Fibroblast of upper back skin (primary cell): ENCODE measurements at regions not wholly inside any gene's neighbourhood (a gene's known extent, or its start where the extent isn't known, plus 50 kb on each side); places are given as distances from the start of the nearest gene placed in this dataset.
A peak's percentile ranks its signal among the peaks of the same experiment; 100 is the strongest.
"Not testable (repeated sequence)": the region's sequence is repeated elsewhere in the genome, so short reads cannot be mapped to it uniquely, and the experiment has no call there.

Experiments
- DNase-seq: peaks from one replicate; pipeline ENCODE4 v3.0.0-alpha.2; 2013

DNA sequence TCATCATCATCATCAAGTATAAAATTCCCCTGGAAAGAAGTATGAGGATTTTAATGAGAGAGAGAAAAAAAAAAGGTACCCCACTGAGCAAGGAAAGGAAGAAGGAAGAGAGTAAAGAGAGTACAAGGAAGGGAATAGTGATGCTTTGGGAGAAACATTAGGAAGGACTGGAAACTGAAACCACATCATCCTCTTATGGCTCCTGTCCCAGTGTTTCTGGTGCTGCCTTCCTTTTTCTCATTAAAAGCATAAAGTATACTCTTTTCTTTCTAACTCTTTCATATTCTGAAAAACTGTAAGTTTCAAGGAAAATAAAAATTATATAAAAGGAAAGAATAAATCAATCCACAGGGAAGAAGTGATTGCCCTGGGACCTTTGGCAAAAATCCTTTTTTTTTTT is 616.4 kb upstream of the CBLB start:
- DNase-seq, result peak; percentile 17

DNA sequence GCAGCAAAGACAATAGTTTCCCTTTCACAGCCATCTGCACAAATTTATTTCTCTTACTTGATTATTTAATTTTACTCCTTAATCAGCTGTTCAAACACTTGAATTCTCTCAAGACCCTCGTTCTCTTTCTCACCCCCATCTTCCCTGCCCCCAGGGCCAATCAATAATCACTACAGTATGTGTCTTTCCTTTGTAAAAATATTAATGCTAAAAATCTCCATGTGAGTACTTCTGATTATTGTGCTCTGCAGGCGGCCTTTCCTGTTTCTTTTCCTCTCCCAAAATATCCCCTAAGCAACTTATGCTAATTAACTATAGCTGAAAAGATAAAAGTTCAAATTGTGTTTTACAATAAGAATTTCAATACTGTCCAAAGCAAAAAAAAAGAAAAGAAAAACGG is 617.0 kb upstream of the CBLB start:
- DNase-seq, result no peak

DNA sequence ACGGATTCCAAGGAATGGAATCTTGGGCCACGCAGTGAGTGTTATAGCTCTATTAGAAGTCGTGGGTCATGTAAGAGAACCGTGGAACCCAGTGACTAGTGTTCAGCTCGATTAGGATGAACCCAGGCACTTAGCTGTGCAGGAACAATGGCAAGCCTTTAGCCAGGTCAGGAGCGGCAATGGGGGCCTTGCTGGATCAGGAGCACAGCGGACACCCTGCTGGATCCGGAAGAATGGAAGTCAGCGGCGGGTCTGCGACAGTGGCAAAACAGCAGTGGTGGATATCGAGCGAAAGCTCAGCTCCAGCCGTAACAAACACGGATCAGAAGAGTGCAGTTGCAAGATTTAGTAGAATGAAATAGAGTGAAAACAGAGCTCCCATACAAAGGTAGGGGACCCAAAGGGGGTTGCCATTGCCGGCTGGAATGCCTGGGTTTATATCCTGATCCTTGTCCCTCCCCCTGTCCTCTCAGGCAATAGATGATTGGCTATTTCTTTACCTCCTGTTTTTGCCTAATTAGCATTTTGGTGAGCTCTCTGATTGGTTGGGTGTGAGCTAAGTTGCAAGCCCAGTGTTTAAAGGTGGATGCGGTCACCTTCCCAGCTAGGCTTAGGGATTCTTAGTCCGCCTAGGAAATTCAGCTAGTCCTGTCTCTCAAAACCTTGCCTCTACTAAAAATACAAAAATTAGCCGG is 618.3 kb upstream of the CBLB start:
- not testable (repeated sequence) for DNase-seq

DNA sequence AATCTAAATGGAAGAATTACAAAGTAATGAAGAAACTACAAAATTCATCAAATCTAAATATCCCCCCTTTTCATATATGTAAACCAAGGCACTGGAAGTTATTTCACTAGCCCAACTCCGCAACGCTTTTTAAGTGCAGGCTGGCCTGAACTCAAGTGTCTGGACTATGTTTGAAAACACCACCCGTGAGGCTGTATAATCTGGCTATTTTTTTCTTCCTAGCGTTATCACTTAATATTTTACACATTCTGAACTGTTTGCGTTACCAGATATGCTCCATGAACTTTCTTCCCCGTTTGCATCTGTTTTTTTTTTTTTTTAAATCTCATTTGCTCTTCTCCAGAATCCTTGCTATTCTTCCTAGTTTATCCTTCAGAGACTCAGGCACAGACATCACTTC is 619.5 kb upstream of the CBLB start:
- no peak for DNase-seq

DNA sequence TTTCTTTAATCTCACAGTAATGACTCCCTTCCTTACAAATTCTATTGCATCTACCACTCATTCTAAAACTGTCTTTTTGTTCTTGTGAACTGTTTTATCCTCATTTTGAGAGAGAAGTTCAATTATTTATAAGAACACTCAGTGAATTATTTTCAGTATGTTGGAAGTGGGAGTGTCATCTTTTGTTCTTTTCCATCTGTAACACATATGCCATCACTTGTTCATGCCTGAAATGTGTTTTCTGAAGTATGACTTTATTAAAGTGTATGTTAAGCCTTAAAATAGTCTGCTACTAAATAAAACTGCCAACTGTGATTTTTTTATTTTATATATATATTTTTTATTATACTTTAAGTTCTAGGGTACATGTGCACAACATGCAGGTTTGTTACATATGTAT is 623.0 kb upstream of the CBLB start:
- no peak for DNase-seq

DNA sequence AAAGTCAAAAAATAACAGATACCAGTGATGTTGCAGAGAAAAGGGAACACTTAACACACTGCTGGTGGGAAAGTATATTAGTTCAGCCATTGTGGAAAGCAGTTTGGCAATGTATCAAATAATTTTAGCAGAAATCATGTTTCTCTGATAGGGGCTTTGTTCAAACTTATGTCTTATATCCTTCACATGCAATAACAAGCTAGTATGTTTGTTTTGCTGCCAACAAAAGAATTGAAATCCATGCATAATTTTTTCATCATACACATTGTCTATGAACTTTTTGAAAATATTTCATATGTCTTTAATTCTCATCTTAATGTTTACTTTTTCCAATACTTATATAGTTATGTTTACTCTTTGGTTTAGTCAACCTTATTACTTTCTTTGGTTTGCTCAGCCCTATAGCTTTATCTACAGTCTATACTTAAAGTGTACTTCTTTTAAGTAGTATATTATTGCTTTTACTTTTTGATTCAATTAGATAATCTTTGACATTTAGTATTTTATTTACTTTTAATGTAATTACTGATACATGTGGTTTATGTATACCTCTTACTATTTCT is 639.6 kb upstream of the CBLB start:
- DNase-seq, result no peak

DNA sequence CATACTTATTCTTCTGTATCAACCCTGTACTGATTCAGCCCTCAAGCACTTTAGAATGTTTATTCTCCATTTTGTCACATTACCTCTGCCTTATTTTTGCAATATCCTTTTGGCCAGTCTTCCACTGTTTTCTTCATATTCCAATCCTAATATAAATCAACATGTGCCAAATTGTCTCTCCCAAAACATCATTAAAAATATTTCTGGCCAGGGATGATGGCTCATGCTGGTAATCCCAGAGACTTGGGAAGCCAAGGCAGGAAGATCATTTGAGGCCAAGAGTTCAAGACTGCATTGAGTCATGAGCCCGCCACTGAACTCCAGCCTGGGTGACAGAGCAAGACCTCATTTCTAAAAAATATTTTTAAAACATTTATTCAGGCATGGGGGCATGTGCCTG is 641.4 kb upstream of the CBLB start:
- peak; percentile 60 for DNase-seq

DNA sequence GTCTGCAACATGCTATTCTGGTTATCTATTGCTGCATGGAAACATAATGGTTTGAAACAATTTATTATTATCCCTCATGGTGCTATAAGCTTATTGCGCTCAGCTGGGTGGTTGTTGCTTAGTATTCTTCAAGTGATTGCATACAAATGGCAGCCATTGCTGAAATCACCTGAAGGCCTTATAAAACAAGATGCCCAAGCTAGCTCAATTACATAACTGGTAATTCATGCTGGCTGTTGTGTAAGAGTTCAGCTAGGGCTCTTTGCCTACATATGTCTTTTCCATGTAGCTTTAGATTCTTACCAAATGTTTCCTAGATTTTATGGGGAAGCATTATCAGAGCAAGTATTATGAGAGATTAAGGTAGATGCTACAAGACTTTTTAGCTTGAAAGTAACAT is 644.0 kb upstream of the CBLB start:
- no peak for DNase-seq

DNA sequence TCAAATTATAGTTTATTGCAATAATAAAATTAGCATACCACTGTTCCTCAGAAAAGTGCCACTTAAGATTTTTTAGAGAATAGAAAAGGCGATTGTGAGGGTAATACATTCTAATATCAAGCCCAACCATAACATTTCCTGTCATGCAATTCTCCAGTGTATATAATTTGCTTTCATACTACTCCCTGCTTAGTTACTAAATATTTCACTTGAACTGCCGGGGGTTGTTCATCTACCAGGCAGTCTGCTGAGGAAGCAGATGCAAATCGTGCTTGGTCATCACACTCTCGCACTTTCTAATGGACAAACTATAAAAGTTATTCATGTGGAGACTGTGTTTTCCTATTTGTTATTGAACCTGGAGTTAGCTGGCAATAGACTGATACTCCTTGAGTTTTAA is 645.6 kb upstream of the CBLB start:
- peak; percentile 32 for DNase-seq

DNA sequence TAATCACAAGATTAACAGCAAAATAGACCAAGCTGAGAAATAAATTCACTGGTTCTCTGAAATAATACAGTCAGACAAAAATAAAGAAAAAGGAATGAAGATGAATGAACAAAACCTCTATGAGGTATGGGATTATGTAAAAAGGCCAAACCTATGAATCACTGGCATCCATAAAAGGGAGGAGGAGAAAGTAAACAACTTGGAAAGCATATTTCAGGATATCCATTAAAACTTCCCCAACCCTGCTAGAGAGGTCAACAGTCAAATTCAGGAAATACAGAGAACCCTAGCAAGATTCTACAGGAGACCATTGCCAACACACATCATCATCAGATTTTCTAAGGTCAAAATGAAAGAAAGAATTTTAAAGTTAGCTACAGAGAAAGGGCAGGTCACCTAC is 649.7 kb upstream of the CBLB start:
- DNase-seq, result peak; percentile 59

DNA sequence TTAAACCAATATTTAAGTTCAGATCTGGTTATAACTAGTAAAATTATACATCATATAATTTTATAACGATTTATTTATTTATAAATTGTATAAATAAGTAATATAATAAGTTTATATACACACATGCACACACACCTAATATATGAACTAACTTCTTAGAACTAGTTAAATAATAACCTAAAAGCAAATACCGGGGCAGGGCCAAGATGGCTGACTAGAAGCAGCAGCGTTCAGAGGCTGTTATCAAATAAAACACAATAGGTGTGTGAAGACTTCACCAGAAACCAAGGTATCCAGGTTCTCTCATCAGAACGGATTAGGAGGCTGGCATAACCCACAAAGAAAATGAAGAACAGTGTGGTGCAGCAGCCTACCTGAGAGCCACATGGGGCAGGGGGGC is 653.6 kb upstream of the CBLB start:
- no peak for DNase-seq

DNA sequence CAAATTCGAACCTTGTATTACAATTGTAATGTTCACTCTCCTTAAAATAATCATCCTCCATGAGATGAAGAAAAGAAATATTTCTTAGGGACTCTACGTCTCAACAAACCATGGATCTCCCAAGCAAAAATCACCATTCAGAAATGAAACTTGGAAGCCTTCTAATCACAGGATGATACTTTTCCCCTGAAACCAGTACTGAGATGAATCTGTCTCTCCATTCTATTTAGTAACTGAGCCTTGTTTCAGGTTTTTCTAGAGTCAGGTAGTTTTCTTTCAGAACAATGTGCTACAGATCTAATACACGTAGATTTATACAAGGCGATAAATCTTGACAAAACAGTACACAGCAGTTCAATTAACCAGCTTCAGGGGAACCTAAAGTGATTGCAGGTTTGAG is 660.1 kb upstream of the CBLB start:
- DNase-seq, result no peak

DNA sequence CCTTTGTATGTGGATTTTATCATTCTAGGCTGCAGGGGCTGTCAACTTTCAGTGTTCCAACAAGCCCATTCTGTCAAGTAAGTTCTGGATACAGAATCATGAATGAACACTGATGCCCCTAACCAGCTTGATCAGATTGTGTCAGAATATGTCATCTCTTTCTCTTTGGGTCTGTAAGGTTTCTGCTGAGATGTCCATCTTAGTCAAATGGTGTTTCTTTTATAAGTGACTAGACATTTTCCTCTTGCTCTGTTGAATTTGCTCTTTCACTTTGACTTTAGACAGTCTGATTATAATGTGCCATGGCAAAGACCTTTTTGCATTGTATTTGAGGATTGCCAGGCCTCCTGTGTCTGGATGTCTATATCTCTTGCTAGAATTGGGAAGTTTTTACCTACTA is 660.9 kb upstream of the CBLB start:
- no peak for DNase-seq

DNA sequence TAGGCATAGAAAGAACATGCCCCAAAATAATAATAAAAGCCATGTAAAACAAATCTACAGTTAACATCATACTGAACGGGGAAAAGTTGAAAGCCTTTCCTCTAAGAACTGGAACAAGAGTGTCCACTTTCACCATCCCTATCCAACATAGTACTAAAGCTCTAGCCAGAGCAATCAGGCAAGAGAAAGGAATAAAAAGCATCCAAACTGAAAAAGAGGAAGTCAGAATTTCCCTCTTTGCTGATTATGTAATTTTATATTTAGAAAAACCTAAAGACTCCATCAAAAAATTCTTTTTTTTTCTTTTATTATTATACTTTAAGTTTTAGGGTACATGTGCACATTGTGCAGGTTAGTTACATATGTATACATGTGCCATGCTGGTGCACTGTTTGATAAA is 661.6 kb upstream of the CBLB start:
- no peak for DNase-seq

DNA sequence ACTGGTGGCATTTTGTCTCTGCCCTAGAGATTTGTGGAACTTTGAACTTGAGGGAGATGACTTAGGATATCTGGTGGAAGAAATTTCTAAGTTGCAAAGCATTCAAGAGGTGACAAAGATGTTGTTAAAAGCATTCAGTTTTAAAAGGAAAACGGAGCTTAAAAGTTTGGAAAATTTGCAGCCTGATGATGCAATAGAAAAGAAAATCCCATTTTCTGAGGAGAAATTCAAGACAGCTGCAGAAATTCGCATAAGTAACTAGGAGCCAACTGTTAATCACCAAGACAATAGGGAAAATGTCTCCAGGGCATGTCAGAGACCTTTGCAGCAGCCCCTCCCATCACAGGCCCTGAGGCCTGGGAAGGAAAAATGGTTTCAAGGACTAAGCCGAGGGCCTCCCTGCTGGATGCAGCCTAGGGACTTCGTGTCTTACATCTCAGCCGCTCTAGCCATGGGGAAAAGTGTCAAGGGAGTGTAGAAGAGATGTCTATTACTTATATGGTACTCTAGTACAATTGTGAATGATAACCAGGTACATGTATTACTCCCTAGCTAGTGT is 663.0 kb upstream of the CBLB start:
- DNase-seq, result not testable (repeated sequence)

DNA sequence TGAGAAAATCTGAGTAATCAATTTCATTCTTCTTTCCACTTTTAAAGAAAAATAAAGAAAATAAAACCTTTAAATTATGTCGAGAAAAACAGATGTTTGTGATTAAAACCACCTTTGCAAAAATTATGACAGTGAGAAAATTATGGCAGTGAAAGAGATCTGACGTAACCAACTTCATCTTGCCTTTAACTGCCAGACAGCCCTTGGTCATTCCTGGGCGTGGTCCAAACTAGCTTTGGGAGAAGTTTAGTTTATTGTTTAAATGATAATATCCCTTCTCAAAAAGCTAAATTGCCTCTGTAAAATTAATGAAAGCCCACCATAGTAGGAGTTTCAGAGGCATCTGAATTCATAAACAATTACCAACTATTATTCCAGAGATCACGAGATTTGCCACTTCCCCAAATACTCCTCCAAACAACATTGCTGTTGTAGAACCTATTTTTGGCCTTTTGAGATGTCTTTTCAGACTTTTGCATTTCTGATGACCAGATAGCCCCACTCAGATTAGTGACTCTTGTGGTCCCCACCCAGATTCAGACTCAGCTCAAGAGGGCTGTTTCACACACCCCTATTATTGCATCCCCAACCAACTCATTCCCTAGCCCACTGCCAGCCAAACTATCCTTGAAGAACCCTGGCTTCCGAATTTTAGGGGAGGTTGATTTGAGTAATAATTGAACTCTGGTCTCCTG is 664.4 kb upstream of the CBLB start:
- DNase-seq, result peak; percentile 36

DNA sequence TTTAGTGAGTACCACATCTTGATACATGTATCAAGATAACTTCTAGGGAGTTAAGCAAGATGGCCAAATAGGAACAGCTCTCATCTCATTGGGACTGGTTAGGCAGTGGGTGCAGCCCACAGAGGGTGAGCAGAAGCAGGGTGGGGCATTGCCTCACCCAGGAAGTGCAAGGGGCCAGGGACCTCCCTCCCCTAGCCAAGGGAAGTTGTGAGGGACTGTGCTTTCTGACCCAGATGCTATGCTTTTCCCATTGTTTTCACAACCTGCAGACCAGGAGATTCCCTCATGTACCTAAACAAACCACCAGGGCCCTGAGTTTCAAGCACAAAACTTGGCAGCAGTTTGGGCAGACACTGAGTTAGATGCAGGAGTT is 665.0 kb upstream of the CBLB start:
- no peak for DNase-seq

DNA sequence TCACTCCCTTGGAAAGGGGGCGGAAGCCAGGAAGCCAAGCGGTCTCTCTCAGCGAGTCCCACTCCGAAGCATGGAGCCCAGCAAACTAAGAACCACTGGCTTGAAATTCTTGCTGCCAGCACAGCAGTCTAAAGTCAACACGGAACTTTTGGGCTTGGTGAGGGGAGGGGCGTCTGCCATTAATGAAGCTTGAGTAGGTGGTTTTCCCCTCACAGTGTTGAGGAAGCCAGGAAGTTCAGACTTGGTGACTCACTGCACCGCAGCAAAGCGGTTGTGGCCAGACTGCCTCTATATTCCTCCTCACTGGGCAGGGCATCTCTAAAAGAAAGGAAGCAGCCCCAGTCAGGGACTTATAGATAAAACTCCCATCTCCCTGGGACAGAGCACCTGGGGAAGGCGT is 665.4 kb upstream of the CBLB start:
- DNase-seq, result peak; percentile 47

DNA sequence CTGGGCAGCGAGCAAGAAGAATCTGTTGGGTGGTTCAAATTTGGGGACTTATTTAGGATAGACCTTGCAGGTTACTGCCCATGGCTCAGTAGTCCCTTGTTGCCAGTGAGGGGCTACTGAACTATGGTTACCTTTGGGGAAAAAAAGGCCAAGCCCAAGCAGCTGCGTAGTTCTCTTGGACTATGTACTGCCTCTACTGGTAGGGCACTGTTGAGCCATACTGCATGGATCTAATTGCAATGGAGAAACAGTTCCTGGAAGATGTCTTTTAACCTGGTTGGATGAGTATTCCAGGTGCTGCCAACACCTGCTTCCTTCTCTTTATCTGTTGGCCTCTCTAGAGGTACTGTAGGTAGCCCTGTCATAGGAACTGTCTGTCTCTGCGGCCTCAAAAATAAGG is 671.9 kb upstream of the CBLB start:
- DNase-seq, result no peak

DNA sequence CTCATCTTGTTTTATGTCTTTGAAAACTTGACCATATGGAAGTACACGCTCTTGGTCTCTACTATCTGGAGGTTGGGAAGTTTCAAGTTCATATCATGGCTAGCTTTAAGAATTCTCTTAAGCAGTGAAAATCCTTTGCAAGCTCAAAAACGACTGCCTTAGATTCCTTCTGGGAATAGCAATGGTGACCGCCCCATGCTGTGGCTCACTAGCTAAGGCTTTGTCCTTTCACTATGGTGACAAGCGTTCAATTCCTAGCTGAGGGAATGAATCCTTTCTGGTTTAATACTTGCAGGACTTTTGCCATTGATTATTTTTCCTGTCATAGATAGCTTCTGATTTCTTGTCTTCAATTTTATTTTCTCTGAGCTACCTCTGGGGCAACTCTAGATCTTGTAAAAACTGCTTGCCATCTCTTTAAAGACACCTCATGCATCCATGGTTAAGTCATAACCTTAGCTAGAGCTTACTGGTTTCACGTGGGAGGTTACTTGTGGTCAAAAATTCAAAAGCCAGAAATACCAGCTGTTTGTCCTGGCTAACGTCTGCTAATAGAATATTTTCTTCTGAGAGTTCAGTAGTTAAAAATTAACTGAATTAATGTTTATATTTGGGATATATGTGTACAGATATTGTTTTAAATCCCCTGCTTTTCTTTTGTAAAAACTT is 673.4 kb upstream of the CBLB start:
- DNase-seq, result peak; percentile 24

DNA sequence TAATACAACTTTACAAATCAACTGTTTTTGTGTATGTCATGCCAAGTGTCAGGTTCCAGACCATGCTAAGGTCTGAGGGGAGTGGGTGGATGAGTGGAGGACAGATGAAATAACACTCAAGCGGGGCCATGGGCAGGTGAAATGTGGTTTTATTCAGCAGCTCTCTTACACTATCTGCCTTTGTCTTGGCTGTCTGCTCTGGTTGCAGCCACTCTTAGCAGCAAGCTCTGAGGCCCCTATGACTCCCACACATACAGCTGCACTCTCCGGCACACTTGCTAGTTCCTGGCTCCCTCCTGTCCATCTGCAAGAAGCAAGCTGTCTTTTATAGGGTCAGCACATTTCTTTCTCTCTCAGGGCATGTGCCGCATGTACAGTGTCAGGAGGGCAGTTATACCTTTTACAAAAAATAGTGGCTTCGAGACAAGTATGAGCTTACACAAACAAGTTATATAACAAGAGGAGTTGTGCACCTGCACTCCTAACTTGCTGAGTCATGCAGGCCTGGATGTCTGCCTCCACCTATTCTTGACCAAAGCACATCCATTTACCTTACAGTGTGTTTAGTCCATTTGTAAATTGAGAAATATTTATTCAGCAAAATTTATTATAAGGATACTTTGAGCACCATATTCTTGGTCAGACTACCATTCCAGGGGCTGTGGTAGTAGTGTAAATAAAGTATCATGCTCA is 683.7 kb upstream of the CBLB start:
- no peak for DNase-seq

DNA sequence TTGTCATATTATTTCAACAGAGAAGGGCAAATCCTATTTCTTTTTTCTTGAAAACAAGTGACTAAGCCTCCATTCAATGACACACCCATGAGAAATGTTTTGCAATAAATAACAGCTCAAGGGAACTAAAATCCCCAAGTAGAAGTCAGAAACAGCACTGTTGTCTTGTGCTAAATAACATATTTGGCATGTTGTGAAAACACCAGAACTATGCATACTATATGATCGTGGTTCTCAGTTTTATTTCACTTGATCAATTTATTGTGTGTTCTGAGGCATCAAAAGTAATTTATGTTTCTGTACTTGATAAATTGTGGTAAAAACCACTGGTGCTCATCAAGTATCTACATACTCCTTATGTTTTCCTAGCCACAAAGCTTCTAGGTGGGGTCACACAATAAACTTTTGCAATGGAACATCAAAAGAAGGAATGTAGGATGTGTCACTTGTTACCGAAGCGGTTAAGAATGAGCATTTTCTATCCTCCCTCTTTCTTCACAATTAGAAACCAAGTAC is 691.7 kb upstream of the CBLB start:
- peak; percentile 58 for DNase-seq

DNA sequence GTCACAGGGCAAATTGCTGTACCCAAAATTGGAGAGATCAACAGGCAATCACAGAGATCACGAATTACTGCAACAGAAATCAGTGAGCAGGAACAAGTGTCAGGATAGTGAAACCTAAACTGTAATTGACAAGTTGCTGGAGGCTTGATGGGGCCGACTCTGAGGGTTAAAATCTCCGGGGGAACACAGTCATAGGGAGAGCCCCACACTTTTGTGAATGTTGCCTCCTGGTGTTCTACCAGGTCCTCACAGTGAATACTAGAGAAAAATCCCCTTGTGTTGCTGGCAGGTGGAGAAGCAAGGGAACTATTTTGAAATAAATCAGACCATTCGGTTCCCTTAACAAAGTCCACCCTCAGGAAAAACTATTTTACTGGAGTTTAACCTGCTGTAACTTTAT is 697.5 kb upstream of the CBLB start:
- no peak for DNase-seq
